Osteoblast (primary cell): ENCODE measurements at regions not wholly inside any gene's neighbourhood (a gene's known extent, or its start where the extent isn't known, plus 50 kb on each side); places are given as distances from the start of the nearest gene placed in this dataset.

ENCODE experiments used
- DNase-seq: peaks from one replicate; pipeline ENCODE4 v3.0.0; 2011; ENCODE audit warnings: low spot score, mixed read lengths; ENCODE audit not compliant: insufficient read length; ENCODE audit errors: missing footprints
- H2AFZ ChIP-seq: 2 replicates; pipeline ENCODE4 v1.6.0; 2011; ENCODE audit warnings: mild to moderate bottlenecking, low read length
- H3K27ac ChIP-seq: 2 replicates; pipeline ENCODE4 v1.5.1; 2011; ENCODE audit warnings: mild to moderate bottlenecking, low read depth, low read length, moderate library complexity
- H3K27me3 ChIP-seq: 2 replicates; pipeline ENCODE4 v1.6.0; 2012; ENCODE audit warnings: mild to moderate bottlenecking, control low read depth, inconsistent platforms, low read length, moderate library complexity; ENCODE audit not compliant: insufficient read depth
- H3K36me3 ChIP-seq: 2 replicates; pipeline ENCODE4 v1.5.1; 2011; ENCODE audit warnings: mild to moderate bottlenecking, low read length, control low read depth, moderate library complexity; ENCODE audit not compliant: insufficient read depth
- H3K4me1 ChIP-seq: 2 replicates; pipeline ENCODE4 v1.5.1; 2011; ENCODE audit warnings: mild to moderate bottlenecking, low read length, control low read depth, moderate library complexity; ENCODE audit not compliant: insufficient read depth
- H3K4me2 ChIP-seq: 2 replicates; pipeline ENCODE4 v1.6.0; 2011; ENCODE audit warnings: mild to moderate bottlenecking, low read length; ENCODE audit not compliant: insufficient read depth
- H3K4me3 ChIP-seq: fragments of 200-600 bp; sonication (generic); 3 replicates; pipeline ENCODE4 v1.5.1; 2012; ENCODE audit warnings: mild to moderate bottlenecking, low read length, inconsistent platforms; ENCODE audit not compliant: insufficient read depth
- H3K79me2 ChIP-seq: 2 replicates; pipeline ENCODE4 v1.6.0; 2012; ENCODE audit warnings: mild to moderate bottlenecking, low read length, control low read depth, inconsistent platforms; ENCODE audit not compliant: insufficient read depth
- H3K9me3 ChIP-seq: 2 replicates; pipeline ENCODE4 v1.5.1; 2011; ENCODE audit warnings: low read depth, low read length, control low read depth
- H4K20me1 ChIP-seq: 2 replicates; pipeline ENCODE4 v1.6.0; 2012; ENCODE audit warnings: mild to moderate bottlenecking, low read length, control low read depth; ENCODE audit not compliant: insufficient read depth
- CTCF ChIP-seq: IDR thresholded peaks from 2 replicates; pipeline ENCODE4 v1.5.1; 2011; ENCODE audit warnings: mild to moderate bottlenecking, low read depth, low read length, moderate library complexity; ENCODE audit errors: extremely low read depth

GRCh38 chr10:3385487-3385886 lies 212.9 kb upstream of the PITRM1 start:
- Histone ChIP-seq H3K27ac (no peak overlapping the region), H3K4me1 (no peaks in the 10 kb centered on the region), H3K79me2 (no peaks in the 10 kb centered on the region), H3K4me2 (no peak overlapping the region), H2AFZ (no peak overlapping the region), H3K36me3 (no peaks in the 10 kb centered on the region), H3K27me3 (peaks cover 45% of the 10 kb centered on the region), H3K4me3 (no peak overlapping the region), H4K20me1 (no peaks in the 10 kb centered on the region), H3K9me3 (no peaks in the 10 kb centered on the region)
- no peak for TF ChIP-seq CTCF
- DNase-seq, result no peak

DNA sequence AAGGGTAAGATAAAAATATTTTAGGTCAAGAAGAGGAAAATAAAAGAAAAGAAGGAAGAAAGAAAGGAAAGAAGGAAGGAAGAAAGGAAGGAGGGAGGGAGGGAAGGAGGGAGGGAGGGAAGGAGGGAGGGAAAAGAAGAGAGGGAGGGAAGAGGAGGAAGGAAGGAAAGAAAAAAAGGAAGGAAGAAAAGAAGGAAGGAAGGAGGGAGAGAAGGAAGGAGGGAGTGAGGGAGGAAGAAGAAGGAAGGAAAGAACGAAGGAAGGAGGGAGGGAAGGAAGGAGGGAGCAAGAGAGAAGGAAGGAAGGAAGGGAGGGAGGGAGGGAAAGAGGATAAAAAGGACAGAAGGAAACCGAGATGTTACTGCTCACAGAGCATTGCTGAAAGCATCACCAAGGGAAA lies 209.5 kb upstream of the PITRM1 start:
- Histone ChIP-seq H4K20me1 (no peaks in the 10 kb centered on the region), H3K79me2 (no peaks in the 10 kb centered on the region), H3K27me3 (peaks cover 32% of the 10 kb centered on the region), H3K4me3 (no peak overlapping the region), H3K4me1 (no peaks in the 10 kb centered on the region), H2AFZ (no peak overlapping the region), H3K4me2 (no peak overlapping the region), H3K36me3 (no peaks in the 10 kb centered on the region), H3K9me3 (peaks cover 4% of the 10 kb centered on the region), H3K27ac (no peak overlapping the region)
- no peak for TF ChIP-seq CTCF
- no peak for DNase-seq

DNA sequence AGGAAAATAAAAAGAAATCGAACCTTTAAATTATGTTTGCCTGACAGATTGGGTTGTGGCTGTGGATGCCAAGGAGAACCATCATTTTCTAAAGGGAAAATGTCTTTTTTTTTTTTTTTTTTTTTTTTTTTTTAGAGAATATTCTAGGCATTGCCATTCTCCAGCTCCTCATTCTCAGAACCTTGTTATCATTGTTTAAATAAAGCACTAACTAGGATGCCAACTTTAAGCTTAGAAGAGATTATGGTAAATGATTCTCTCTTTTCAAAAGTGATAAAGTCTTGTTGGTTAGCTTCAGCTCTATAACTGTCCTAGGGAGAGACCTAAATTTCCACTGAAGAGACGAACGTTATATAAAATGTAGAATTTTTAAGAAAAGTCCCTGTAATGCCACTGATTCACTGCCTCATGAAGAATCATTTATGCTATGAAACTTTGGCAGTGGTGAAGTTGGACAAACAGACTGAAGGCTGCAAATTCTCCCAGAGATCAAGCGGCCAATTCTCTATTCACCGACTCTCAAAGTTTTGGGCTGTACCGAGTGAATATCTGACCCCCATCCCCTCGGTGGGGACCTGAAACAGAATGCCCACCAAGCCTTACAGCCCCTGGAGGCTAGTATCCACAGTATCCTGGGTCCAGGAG lies 207.9 kb upstream of the PITRM1 start:
- H3K27me3 ChIP-seq, result peaks cover 26% of the 10 kb centered on the region
- DNase-seq, result no peak
- no peaks in the 10 kb centered on the region for H4K20me1 ChIP-seq
- H3K4me3 ChIP-seq, result no peak overlapping the region
- no peaks in the 10 kb centered on the region for H3K36me3 ChIP-seq
- H3K4me1 ChIP-seq, result no peaks in the 10 kb centered on the region
- H3K4me2 ChIP-seq, result no peak overlapping the region
- no peaks in the 10 kb centered on the region for H3K79me2 ChIP-seq
- peaks cover 4% of the 10 kb centered on the region for H3K9me3 ChIP-seq
- no peak for TF ChIP-seq CTCF
- H3K27ac ChIP-seq, result no peak overlapping the region
- no peak overlapping the region for H2AFZ ChIP-seq

DNA sequence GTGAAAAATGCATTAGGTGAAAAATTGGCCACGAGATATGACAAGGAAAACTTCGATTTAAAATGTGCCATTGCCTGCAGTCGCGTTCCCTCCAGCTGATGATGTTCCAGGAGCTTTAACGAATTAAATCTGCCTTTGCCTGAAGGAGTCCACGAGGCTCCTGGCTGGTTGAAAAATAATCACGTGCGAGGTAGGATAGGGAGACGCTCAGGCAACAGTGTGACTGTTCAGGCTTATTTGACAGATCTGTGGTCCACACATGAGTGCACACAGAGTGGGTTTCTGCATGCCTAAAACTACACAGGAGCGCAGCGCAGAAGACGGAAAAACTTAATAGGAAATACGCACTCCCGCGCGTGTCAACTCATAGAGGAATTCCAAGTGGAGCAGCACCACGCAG lies 204.0 kb upstream of the PITRM1 start:
- TF ChIP-seq CTCF, result no peak
- H3K4me1 ChIP-seq, result no peaks in the 10 kb centered on the region
- H3K4me2 ChIP-seq, result no peak overlapping the region
- no peaks in the 10 kb centered on the region for H3K79me2 ChIP-seq
- H3K9me3 ChIP-seq, result peaks cover 4% of the 10 kb centered on the region
- no peak for DNase-seq
- no peak overlapping the region for H3K27ac ChIP-seq
- no peak overlapping the region for H3K4me3 ChIP-seq
- peaks cover 20% of the 10 kb centered on the region for H3K27me3 ChIP-seq
- no peaks in the 10 kb centered on the region for H3K36me3 ChIP-seq
- no peak overlapping the region for H2AFZ ChIP-seq
- no peaks in the 10 kb centered on the region for H4K20me1 ChIP-seq
